NCI-H524 (cell line): ENCODE measurements at regions not wholly inside any gene's neighbourhood (a gene's known extent, or its start where the extent isn't known, plus 50 kb on each side); places are given as distances from the start of the nearest gene placed in this dataset.
"Not testable (repeated sequence)": the region's sequence is repeated elsewhere in the genome, so short reads cannot be mapped to it uniquely, and the experiment has no call there.

Experiments used
- DNase-seq, 2 experiments: peaks; one replicate each; lab custom pipeline; 2025; lab: John Stamatoyannopoulos, UW

DNA sequence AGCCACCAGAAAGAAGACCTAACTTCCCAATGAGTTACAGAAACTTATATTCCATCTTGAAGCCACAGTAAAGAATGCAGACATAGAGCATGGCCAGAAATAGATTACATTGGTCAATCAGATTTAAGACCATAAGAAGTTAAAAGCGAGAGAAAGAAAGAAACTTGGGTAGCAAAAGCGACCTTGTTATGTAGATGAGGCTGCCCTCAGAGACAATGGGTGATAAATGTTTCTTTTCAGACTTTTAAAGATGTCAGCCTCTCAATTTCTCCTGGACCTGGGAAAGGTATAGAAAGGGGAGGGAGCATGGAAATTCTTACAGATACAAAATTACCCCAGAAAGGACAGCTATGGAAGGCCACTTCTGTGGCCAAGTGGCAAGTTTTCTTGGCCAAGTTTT is 732.6 kb upstream of the LUZP2 start:
- no peak for DNase-seq

GRCh38 chr11:23765682-23766252 is 731.1 kb upstream of the LUZP2 start:
- DNase-seq, result no peak

GRCh38 chr11:23767576-23767975 is 729.3 kb upstream of the LUZP2 start:
- no peak for DNase-seq

DNA sequence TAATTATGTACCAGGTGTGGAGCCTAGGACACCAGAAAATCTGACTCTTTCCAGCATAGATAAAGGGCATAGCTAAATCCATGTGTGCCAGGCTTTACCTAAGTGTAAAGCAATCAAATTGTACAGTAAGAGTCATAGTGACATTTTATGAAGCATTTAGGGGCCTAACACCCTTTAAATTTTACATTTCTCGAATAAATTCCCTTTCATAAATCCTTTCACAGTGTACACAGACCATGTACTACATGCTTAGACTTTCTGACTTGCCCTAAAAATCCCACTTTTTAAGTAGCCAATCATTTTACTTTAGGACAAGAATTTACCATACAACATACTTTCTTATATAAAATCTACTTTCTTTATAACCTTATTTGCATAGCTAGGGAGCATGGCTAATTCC is 727.6 kb upstream of the LUZP2 start:
- no peak for DNase-seq

DNA sequence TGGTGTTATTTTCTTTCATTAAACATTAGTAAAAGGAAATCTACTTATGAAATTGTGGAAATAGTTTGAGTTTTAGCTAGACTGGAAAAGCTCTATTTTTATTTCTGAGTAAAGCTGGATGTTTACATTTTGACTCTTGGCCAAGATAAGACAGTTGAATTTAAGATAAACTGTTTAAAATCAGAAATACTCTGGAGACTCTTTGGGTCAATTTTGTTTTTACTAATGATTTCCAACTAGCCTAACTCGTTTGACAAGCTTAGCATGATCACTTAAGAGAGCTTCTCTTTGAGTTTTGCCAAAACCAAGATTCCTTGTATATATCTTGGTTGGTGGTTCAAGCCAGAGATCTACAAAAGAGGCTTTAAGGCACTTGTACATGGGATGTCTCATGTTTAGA is 724.8 kb upstream of the LUZP2 start:
- no peak for DNase-seq

DNA sequence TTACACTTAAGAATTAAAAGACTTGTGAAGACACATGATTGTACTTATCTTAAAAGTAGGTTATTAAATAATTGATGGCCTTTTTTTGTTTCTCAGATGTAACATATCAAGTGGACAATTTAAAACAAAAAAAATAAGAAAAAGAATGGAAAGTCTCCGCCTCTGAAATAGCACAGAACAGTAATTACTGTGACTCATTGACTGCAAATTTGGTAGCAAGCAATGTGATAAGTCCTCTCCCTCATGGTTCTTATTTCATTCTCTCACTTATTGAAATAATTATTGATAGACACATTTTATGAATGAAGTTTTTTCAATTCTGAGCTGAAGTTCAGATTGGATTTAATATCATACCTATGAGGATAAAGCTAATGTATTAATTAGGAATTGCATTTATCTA is 717.9 kb upstream of the LUZP2 start:
- DNase-seq, result no peak

DNA sequence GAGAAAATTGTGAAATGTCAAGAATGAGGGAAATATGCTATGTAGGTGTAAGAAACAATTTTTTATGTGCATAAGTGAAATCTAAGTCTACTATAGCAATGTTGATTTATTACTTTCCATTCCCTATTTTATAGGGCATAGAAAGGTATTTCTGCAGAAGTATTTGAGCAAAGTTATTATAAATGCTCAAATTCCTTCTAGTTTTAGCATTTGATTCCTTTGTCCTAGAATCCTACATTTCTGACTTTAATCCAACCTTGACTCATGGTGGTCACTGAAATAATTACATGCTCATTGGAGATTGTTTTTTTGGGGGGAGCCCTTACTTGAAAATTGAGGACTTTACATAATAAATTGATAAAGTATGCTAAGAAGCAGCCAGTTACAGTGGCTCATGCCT is 716.6 kb upstream of the LUZP2 start:
- no peak for DNase-seq

GRCh38 chr11:23781803-23782560 is 714.9 kb upstream of the LUZP2 start:
- DNase-seq, result no peak

DNA sequence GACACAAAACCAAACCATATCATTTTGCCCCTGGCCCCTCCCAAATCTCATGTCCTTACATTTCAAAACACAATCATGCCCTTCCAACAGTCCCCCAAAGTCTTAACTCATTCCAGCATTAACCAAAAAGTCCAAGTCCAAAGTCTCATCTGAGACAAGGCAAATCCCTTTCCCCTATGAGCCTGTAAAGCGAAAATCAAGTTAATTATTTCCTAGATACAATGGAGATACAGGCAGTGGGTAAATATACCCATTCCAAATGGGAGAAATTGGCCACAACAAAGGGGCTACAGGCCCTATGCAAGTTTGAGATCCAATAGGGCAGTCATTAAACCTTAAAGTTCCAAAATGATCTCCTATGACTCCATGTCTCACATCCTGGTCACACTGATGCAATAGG is 709.9 kb upstream of the LUZP2 start:
- DNase-seq, result not testable (repeated sequence)

DNA sequence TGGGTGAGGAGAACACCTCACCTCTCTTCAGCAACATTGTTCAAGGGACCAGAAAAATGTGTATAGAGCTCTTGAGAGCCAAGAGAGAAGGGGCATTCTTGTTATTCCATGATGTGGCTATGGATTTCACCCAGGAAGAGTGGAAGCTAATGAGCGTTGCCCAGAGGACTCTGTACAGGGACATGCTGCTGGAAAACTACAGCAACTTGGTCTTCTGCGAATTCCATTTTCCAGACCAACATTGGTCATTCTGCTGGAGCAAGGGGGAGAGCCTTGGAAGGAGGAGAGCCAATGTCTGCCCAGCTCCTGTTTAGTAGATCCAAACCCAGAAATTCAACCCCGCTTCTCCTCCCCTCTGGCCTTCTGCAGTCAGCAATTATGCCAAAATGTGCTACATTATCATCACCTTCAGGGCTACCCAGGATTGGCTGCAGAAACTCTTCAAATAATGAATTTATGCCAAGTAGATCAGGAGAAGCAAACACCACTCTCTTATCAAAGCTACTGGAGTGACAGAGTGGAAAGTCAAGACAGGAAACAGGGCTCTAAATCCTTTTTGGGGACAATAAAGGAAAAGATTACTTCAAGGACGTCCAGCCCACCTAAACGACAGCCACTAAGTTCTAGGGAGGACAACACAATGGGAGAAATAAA is 707.5 kb upstream of the LUZP2 start:
- DNase-seq, result no peak

GRCh38 chr11:23789938-23790371 is 706.9 kb upstream of the LUZP2 start:
- no peak for DNase-seq

- no peak for DNase-seq
Observed at GRCh38 chr11:23797624-23798419, 699.0 kb upstream of the LUZP2 start.

DNA sequence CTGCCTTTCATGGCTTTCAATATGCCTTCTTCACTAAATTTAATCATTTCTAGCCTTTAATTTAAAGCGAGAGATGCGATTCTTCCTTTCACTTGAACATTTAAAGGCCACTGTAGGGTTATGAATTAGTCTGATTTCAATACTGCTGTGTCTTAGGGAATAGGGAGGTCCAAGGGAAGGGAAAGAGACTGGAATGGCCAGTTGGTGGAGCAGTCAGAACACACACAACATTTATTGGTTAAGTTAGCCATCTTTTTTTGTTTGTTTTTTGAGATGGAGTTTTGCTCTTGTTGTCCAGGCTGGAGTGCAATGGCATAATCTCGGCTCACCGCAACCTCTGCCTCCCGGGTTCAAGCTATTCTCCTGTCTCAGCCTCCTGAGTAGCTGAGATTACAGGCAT is 662.5 kb upstream of the LUZP2 start:
- DNase-seq, result not testable (repeated sequence)

DNA sequence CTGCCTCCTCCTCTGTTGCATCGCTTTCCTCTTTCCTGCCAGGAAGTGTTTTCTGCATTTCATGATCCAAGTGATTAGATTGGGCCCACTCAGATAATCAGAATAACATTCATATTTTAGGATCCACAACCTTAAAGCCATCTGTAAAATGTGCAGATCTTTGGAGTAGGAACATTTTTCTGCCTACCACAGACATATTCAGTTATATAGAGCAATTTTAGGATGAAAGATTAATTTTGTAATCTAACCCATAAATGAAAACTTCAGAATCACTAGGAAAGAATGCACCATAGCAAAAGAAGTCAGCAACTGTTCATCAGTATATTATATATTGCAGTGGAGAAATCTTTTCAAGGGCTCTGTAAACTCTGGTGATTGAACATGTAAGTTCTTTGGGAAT is 659.9 kb upstream of the LUZP2 start:
- no peak for DNase-seq

GRCh38 chr11:23840872-23841271 is 656.0 kb upstream of the LUZP2 start:
- DNase-seq, result no peak

DNA sequence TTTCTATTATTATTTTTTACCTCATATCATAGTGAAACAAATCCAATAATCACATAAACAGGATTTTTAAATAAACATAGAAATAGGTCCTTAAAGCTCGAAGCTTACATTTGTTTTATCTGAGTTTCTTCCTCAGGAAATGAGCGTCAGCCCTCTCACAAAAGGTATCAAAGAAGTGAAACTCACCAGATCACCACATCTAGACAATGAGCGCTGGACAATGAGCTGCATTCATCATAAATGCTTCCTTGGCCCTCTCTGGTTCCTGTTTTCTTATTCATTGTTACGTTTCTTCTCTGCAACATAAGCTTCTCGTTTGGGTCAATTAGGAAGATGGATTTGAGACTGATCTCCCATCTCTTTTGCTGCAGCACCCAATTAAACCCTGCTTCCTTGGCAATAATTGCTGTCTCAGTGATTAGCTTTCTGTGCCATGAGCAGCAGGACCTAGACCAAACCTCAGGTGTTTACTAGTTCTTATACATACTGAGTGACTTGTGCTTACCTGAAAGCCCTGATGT is 649.9 kb upstream of the LUZP2 start:
- no peak for DNase-seq

DNA sequence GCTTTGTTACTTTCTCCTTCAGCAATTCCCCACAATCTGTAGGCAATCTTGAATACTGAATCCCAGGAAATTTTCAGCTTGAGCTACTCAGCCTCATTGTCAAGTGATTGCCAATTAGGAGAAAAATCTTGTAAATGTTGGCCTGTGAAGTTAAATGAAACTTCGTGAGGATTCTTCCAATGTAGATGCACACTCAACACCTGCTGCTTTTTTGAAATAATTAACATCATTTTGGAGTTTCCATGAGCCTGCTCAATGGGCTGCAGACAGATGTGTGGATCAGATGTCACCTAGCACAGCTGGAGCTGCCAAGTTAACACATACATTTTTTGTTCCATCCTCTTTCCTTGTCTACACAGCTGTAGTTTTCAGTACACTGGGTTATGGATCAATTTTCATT is 645.6 kb upstream of the LUZP2 start:
- no peak for DNase-seq

GRCh38 chr11:23856654-23857053 is 640.2 kb upstream of the LUZP2 start:
- DNase-seq, result no peak

GRCh38 chr11:23859087-23859486 is 637.8 kb upstream of the LUZP2 start:
- no peak for DNase-seq

DNA sequence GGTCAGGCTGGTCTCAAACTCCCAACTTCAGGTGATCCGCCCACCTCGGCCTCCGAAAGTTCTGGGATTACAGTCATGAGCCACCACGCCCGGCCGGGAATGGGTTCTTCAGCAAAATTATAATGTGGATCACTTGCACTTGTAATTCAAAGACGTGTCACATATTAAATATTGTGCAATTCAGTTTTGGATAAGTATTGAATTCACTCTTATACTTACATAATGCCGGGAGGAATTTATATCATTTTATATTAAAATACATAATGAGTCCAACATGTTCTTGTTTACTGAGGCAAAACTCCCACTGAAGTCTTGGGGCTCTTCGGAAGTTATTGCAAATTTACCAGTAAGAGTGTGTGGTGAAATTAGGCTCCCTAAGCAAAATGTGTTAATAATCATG is 635.2 kb upstream of the LUZP2 start:
- no peak for DNase-seq

GRCh38 chr11:23865341-23865975 is 631.4 kb upstream of the LUZP2 start:
- DNase-seq, result no peak

DNA sequence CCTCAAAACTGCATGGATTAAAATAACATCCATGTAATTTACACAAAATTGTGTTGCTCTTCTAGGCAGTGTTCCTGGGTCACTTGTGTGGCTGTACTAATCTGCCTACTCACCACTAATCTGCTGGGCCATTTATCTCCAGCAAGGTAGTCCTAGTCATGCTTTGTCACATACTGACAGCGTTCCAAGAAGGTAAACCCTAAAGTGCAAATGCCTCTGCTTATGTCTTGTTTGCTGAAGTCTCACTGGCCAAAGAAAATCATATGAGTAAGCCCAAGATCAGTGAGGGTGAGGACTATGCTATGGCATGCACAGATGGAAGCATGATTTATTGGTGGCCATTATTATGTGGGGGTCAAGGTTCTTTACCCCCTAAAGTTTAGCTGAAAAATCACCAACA is 630.2 kb upstream of the LUZP2 start:
- no peak for DNase-seq
